ENCODE measurements at regions not wholly inside any gene's neighbourhood (a gene's known extent, or its start where the extent isn't known, plus 50 kb on each side); places are given as distances from the start of the nearest gene placed in this dataset.
"Not testable (repeated sequence)": the region's sequence is repeated elsewhere in the genome, so short reads cannot be mapped to it uniquely, and the experiment has no call there.

- H3K4me3 ChIP-seq (ENCODE audit: low read length in 2 of 2); H3K36me3 ChIP-seq (ENCODE audit: control insufficient read depth in 1 of 2, insufficient read depth in 2 of 2, low read length in 1 of 2); intact Hi-C loops (cut with DNase I); H3K9me3 ChIP-seq (ENCODE audit: control insufficient read depth, low read length); H3K4me1 ChIP-seq (ENCODE audit: control insufficient read depth in 1 of 2, insufficient read depth in 2 of 2, low read length in 2 of 2); H3K27ac ChIP-seq (ENCODE audit: low read depth in 1 of 2, low read length in 2 of 2); DNase-seq; H3K27me3 ChIP-seq (ENCODE audit: control insufficient read depth in 1 of 2, insufficient read depth in 2 of 2, low read length in 1 of 2); ATAC-seq (ENCODE audit: low FRiP score): not testable (repeated sequence)
- 84 to 85% methylated on average over 7 to 9 of the region's 9 CpGs for WGBS, 2 donors
Measured at GRCh38 chr12:124161402-124161801, 133.5 kb upstream of the RFLNA start.

GRCh38 chr12:124162151-124163110 lies 132.5 kb upstream of the RFLNA start:
- Histone ChIP-seq H3K27ac (ENCODE audit: low read depth in 1 of 2, low read length in 2 of 2) (no peak overlapping the region), H3K4me3 (ENCODE audit: low read length in 2 of 2) (no peak overlapping the region), H3K27me3 (ENCODE audit: control insufficient read depth in 1 of 2, insufficient read depth in 2 of 2, low read length in 1 of 2) (no peaks in the 10 kb centered on the region), H3K9me3 (ENCODE audit: control insufficient read depth, low read length) (no peaks in the 10 kb centered on the region), H3K36me3 (ENCODE audit: control insufficient read depth in 1 of 2, insufficient read depth in 2 of 2, low read length in 1 of 2) (no peaks in the 10 kb centered on the region), H3K4me1 (ENCODE audit: control insufficient read depth in 1 of 2, insufficient read depth in 2 of 2, low read length in 2 of 2) (no peaks in the 10 kb centered on the region)
- intact Hi-C loops (cut with DNase I) = no loop called here
- ATAC-seq (ENCODE audit: low FRiP score) = no peak
- WGBS, 2 donors = 88% methylated on average over 6 of the region's 6 CpGs
- DNase-seq = no peak

- DNase-seq (no peak), ATAC-seq (ENCODE audit: low FRiP score) (no peak)
- Histone ChIP-seq H3K27ac (ENCODE audit: low read depth in 1 of 2, low read length in 2 of 2) (no peak overlapping the region), H3K4me1 (ENCODE audit: control insufficient read depth in 1 of 2, insufficient read depth in 2 of 2, low read length in 2 of 2) (no peaks in the 10 kb centered on the region), H3K4me3 (ENCODE audit: low read length in 2 of 2) (no peak overlapping the region), H3K36me3 (ENCODE audit: control insufficient read depth in 1 of 2, insufficient read depth in 2 of 2, low read length in 1 of 2) (no peaks in the 10 kb centered on the region), H3K9me3 (ENCODE audit: control insufficient read depth, low read length) (no peaks in the 10 kb centered on the region), H3K27me3 (ENCODE audit: control insufficient read depth in 1 of 2, insufficient read depth in 2 of 2, low read length in 1 of 2) (no peaks in the 10 kb centered on the region)
- intact Hi-C loops (cut with DNase I) = no loop called here
- WGBS, 2 donors = 89 to 94% methylated on average over 2 of the region's 2 CpGs
Measured at GRCh38 chr12:124165695-124166094, 129.2 kb upstream of the RFLNA start.

- intact Hi-C loops (cut with DNase I) = no loop called here
- DNase-seq (no peak), ATAC-seq (ENCODE audit: low FRiP score) (no peak)
- Histone ChIP-seq H3K4me3 (ENCODE audit: low read length in 2 of 2) (no peak overlapping the region), H3K9me3 (ENCODE audit: control insufficient read depth, low read length) (no peaks in the 10 kb centered on the region), H3K27me3 (ENCODE audit: control insufficient read depth in 1 of 2, insufficient read depth in 2 of 2, low read length in 1 of 2) (no peaks in the 10 kb centered on the region), H3K27ac (ENCODE audit: low read depth in 1 of 2, low read length in 2 of 2) (no peak overlapping the region), H3K4me1 (ENCODE audit: control insufficient read depth in 1 of 2, insufficient read depth in 2 of 2, low read length in 2 of 2) (no peaks in the 10 kb centered on the region), H3K36me3 (ENCODE audit: control insufficient read depth in 1 of 2, insufficient read depth in 2 of 2, low read length in 1 of 2) (no peaks in the 10 kb centered on the region)
- 88 to 90% methylated on average over 21 of the region's 21 CpGs for WGBS, 2 donors
Measured at GRCh38 chr12:124167141-124167540, 127.8 kb upstream of the RFLNA start.

- no peaks in the 10 kb centered on the region for H3K27me3 ChIP-seq (ENCODE audit: control insufficient read depth in 1 of 2, insufficient read depth in 2 of 2, low read length in 1 of 2)
- H3K4me1 ChIP-seq (ENCODE audit: control insufficient read depth in 1 of 2, insufficient read depth in 2 of 2, low read length in 2 of 2) = no peaks in the 10 kb centered on the region
- H3K4me3 ChIP-seq (ENCODE audit: low read length in 2 of 2) = no peak overlapping the region
- intact Hi-C loops (cut with DNase I) = no loop called here
- WGBS, 2 donors = 71 to 74% methylated on average over 8 of the region's 8 CpGs
- H3K9me3 ChIP-seq (ENCODE audit: control insufficient read depth, low read length) = no peaks in the 10 kb centered on the region
- no peak overlapping the region for H3K27ac ChIP-seq (ENCODE audit: low read depth in 1 of 2, low read length in 2 of 2)
- no peak for DNase-seq
- H3K36me3 ChIP-seq (ENCODE audit: control insufficient read depth in 1 of 2, insufficient read depth in 2 of 2, low read length in 1 of 2) = no peaks in the 10 kb centered on the region
- no peak for ATAC-seq (ENCODE audit: low FRiP score)
Measured at GRCh38 chr12:124168016-124168786, 126.7 kb upstream of the RFLNA start.

- WGBS, 2 donors = 86 to 88% methylated on average over 4 of the region's 4 CpGs
- Histone ChIP-seq H3K36me3 (ENCODE audit: control insufficient read depth in 1 of 2, insufficient read depth in 2 of 2, low read length in 1 of 2) (no peaks in the 10 kb centered on the region), H3K27me3 (ENCODE audit: control insufficient read depth in 1 of 2, insufficient read depth in 2 of 2, low read length in 1 of 2) (no peaks in the 10 kb centered on the region), H3K27ac (ENCODE audit: low read depth in 1 of 2, low read length in 2 of 2) (no peak overlapping the region), H3K4me1 (ENCODE audit: control insufficient read depth in 1 of 2, insufficient read depth in 2 of 2, low read length in 2 of 2) (no peaks in the 10 kb centered on the region), H3K9me3 (ENCODE audit: control insufficient read depth, low read length) (no peaks in the 10 kb centered on the region), H3K4me3 (ENCODE audit: low read length in 2 of 2) (no peak overlapping the region)
- DNase-seq = no peak
- no peak for ATAC-seq (ENCODE audit: low FRiP score)
- intact Hi-C loops (cut with DNase I) = no loop called here
Measured at GRCh38 chr12:124169577-124170284, 125.2 kb upstream of the RFLNA start.

- DNase-seq = no peak
- no peak for ATAC-seq (ENCODE audit: low FRiP score)
- intact Hi-C loops (cut with DNase I) = no loop called here
- 86 to 90% methylated on average over 5 of the region's 5 CpGs for WGBS, 2 donors
- H3K4me1 ChIP-seq (ENCODE audit: control insufficient read depth in 1 of 2, insufficient read depth in 2 of 2, low read length in 2 of 2) = no peaks in the 10 kb centered on the region
- H3K36me3 ChIP-seq (ENCODE audit: control insufficient read depth in 1 of 2, insufficient read depth in 2 of 2, low read length in 1 of 2) = no peaks in the 10 kb centered on the region
- no peak overlapping the region for H3K4me3 ChIP-seq (ENCODE audit: low read length in 2 of 2)
- H3K27me3 ChIP-seq (ENCODE audit: control insufficient read depth in 1 of 2, insufficient read depth in 2 of 2, low read length in 1 of 2) = no peaks in the 10 kb centered on the region
- no peaks in the 10 kb centered on the region for H3K9me3 ChIP-seq (ENCODE audit: control insufficient read depth, low read length)
- no peak overlapping the region for H3K27ac ChIP-seq (ENCODE audit: low read depth in 1 of 2, low read length in 2 of 2)
Measured at GRCh38 chr12:124170760-124171159, 124.1 kb upstream of the RFLNA start.

GRCh38 chr12:124171231-124171979 lies 123.5 kb upstream of the RFLNA start:
- 90% methylated on average over 8 of the region's 8 CpGs for WGBS, 2 donors
- no peaks in the 10 kb centered on the region for H3K9me3 ChIP-seq (ENCODE audit: control insufficient read depth, low read length)
- intact Hi-C loops (cut with DNase I) = no loop called here
- ATAC-seq (ENCODE audit: low FRiP score) (no peak), DNase-seq (no peak)
- no peak overlapping the region for H3K27ac ChIP-seq (ENCODE audit: low read depth in 1 of 2, low read length in 2 of 2)
- no peaks in the 10 kb centered on the region for H3K27me3 ChIP-seq (ENCODE audit: control insufficient read depth in 1 of 2, insufficient read depth in 2 of 2, low read length in 1 of 2)
- H3K36me3 ChIP-seq (ENCODE audit: control insufficient read depth in 1 of 2, insufficient read depth in 2 of 2, low read length in 1 of 2) = no peaks in the 10 kb centered on the region
- H3K4me1 ChIP-seq (ENCODE audit: control insufficient read depth in 1 of 2, insufficient read depth in 2 of 2, low read length in 2 of 2) = no peaks in the 10 kb centered on the region
- H3K4me3 ChIP-seq (ENCODE audit: low read length in 2 of 2) = no peak overlapping the region

Measured in aorta (tissue), 5 donors.